Posterior cingulate gyrus (tissue), 11 donors: ENCODE measurements at regions not wholly inside any gene's neighbourhood (a gene's known extent, or its start where the extent isn't known, plus 50 kb on each side); places are given as distances from the start of the nearest gene placed in this dataset.
"Not testable (repeated sequence)": the region's sequence is repeated elsewhere in the genome, so short reads cannot be mapped to it uniquely, and the experiment has no call there.

Experiments used
- DNase-seq, 10 donors: peaks; one replicate each; pipeline versions ENCODE4 v3.0.0 to v3.0.0-alpha.2; 2020 to 2021; ENCODE audit warnings: mixed read lengths in 3 of 10
- intact Hi-C: fragments of 100-400 bp; cut with DNase I; formaldehyde crosslinking; loops from one replicate; pipeline ENCODE4 v1.15.1; 2023

- no peak for DNase-seq
- intact Hi-C loops = no loop called here
Measured at GRCh38 chr16:59854846-59855439, 1120.8 kb upstream of the GOT2 start.

GRCh38 chr16:59849716-59850115, 1115.6 kb upstream of the GOT2 start:
- no peak for DNase-seq
- intact Hi-C loops = no loop called here

- intact Hi-C loops = no loop called here
- peak in 2 of 10 donors; percentile 4 to 20 for DNase-seq
Measured at GRCh38 chr16:59848296-59848695, 1114.2 kb upstream of the GOT2 start.

- intact Hi-C loops = no loop called here
- DNase-seq = no peak
Measured at GRCh38 chr16:59840169-59840568, 1106.1 kb upstream of the GOT2 start.

- no peak for DNase-seq
- intact Hi-C loops = no loop called here
Measured at GRCh38 chr16:59826767-59827166, 1092.7 kb upstream of the GOT2 start.

- intact Hi-C loops = not testable (repeated sequence)
Measured at GRCh38 chr16:59809488-59809887, 1075.4 kb upstream of the GOT2 start.

GRCh38 chr16:59783191-59783590, 1049.1 kb upstream of the GOT2 start:
- intact Hi-C loops = no loop called here
- no peak for DNase-seq

More at GRCh38 chr16:59809488-59809887, 1075.4 kb upstream of the GOT2 start:
- peak in 2 of 10 donors; percentile 30 to 33 for DNase-seq

GRCh38 chr16:59773330-59773729, 1039.2 kb upstream of the GOT2 start:
- DNase-seq = no peak
- intact Hi-C loops = no loop called here

GRCh38 chr16:59759296-59759695, 1025.2 kb upstream of the GOT2 start:
- intact Hi-C loops = no loop called here
- DNase-seq = no peak

- no peak for DNase-seq
- intact Hi-C loops = no loop called here
Measured at GRCh38 chr16:59758848-59759247, 1024.7 kb upstream of the GOT2 start.

GRCh38 chr16:59754854-59755253, 1020.7 kb upstream of the GOT2 start:
- intact Hi-C loops = no loop called here
- DNase-seq = peak in 3 of 10 donors; percentile 36 to 59 (median 45)

- no peak for DNase-seq
- intact Hi-C loops = no loop called here
Measured at GRCh38 chr16:59749662-59750336, 1015.7 kb upstream of the GOT2 start.

- DNase-seq = no peak
- intact Hi-C loops = no loop called here
Measured at GRCh38 chr16:59748531-59748930, 1014.4 kb upstream of the GOT2 start.

- intact Hi-C loops = no loop called here
- DNase-seq = no peak
Measured at GRCh38 chr16:59743504-59743903, 1009.4 kb upstream of the GOT2 start.

GRCh38 chr16:59740858-59741257, 1006.7 kb upstream of the GOT2 start:
- intact Hi-C loops = no loop called here
- DNase-seq = no peak

GRCh38 chr16:59737274-59737673, 1003.2 kb upstream of the GOT2 start:
- no peak for DNase-seq
- intact Hi-C loops = no loop called here

GRCh38 chr16:59733321-59733720, 999.2 kb upstream of the GOT2 start:
- intact Hi-C loops = no loop called here
- no peak for DNase-seq

- intact Hi-C loops = no loop called here
- peak in 1 of 10 donors; percentile 67 for DNase-seq
Measured at GRCh38 chr16:59729613-59730012, 995.5 kb upstream of the GOT2 start.

- no peak for DNase-seq
- intact Hi-C loops = no loop called here
Measured at GRCh38 chr16:59719121-59719520, 985.0 kb upstream of the GOT2 start.

GRCh38 chr16:59707436-59708226, 973.5 kb upstream of the GOT2 start:
- no peak for DNase-seq
- intact Hi-C loops = no loop called here
